HCT116 (cell line): ENCODE measurements at regions not wholly inside any gene's neighbourhood (a gene's known extent, or its start where the extent isn't known, plus 50 kb on each side); places are given as distances from the start of the nearest gene placed in this dataset.

Experiments
- ATAC-seq: fragments of 200-7000 bp; cut with Tn5 transposase; 2 replicates; pipeline ENCODE4 v1.9.1; 2020; ENCODE audit warnings: mild to moderate bottlenecking, moderate library complexity
- BruUV-seq: library from RNA; stranded (reverse); fragments of 400-500 nt; replicated peaks from 2 replicates; lab custom pipeline; 2021; lab: Mats Ljungman, UMichigan
- CTCF ChIA-PET: fragments of 300-600 bp; sonication (Branson Sonifier 250); formaldehyde crosslinking; loops from one replicate; lab custom pipeline; 2021; ENCODE audit warnings: antibody characterized with exemption; lab: Charles Lee
- POLR2A ChIA-PET: fragments of 300-600, 350-600 bp; sonication (Branson Sonifier 250); formaldehyde crosslinking; loops from one replicate; lab custom pipeline; 2021; ENCODE audit warnings: antibody characterized with exemption; lab: Charles Lee
- RAD21 ChIA-PET, 2 experiments: fragments of 300-600 bp; sonication (Branson Sonifier 250); formaldehyde crosslinking; loops; one replicate each; lab custom pipeline; 2023; ENCODE audit warnings: low total read pairs in 2 of 2; ENCODE audit not compliant: uncharacterized antibody in 2 of 2, unreplicated experiment in 2 of 2, low non-redundant PET in 1 of 2; lab: Charles Lee
- DNase-seq: peaks from one replicate; pipeline ENCODE4 v3.0.0-alpha.2; 2010; ENCODE audit warnings: low read depth, low spot score
- H2AFZ ChIP-seq: fragments of 200-600 bp; shearing (Covaris generic), sonication (generic); 2 replicates; pipeline ENCODE4 v1.6.1; 2017; ENCODE audit warnings: low read depth, mixed run types, mixed read lengths, antibody characterized with exemption, low read length; ENCODE audit not compliant: poor library complexity, severe bottlenecking
- H3K27ac ChIP-seq: 2 replicates; pipeline ENCODE4 v1.5.1; 2012; ENCODE audit warnings: low read depth, low read length
- H3K27me3 ChIP-seq: fragments of 200-600 bp; sonication (generic); 2 replicates; pipeline ENCODE4 v1.6.1; 2016; ENCODE audit warnings: mixed run types, low read length, mixed read lengths; ENCODE audit not compliant: insufficient read depth
- H3K36me3 ChIP-seq, 2 experiments: fragments of 200-500 bp in 1 of 2; fragments of 200-600 bp in 1 of 2; sonication (Bioruptor generic) in 1 of 2; sonication (generic) in 1 of 2; 2 replicates each; pipeline versions ENCODE4 v1.5.1 to v1.6.1; 2014 to 2016; ENCODE audit warnings: low read length in 2 of 2, inconsistent platforms in 1 of 2, mixed read lengths in 1 of 2, mixed run types in 1 of 2; ENCODE audit not compliant: insufficient read depth in 2 of 2, control insufficient read depth in 1 of 2
- H3K4me1 ChIP-seq, 2 experiments: fragments of 200-600 bp in 1 of 2; sonication (generic) in 1 of 2; 2 replicates each; pipeline versions ENCODE4 v1.5.1 to v1.6.1; 2012 to 2017; ENCODE audit warnings: low read length in 2 of 2, inconsistent platforms in 1 of 2, mild to moderate bottlenecking in 1 of 2, mixed read lengths in 1 of 2, mixed run types in 1 of 2, moderate library complexity in 1 of 2; ENCODE audit not compliant: insufficient read depth in 2 of 2, control insufficient read depth in 1 of 2
- H3K4me2 ChIP-seq: fragments of 200-600 bp; sonication (generic); 2 replicates; pipeline ENCODE4 v1.6.1; 2017; ENCODE audit warnings: mixed run types, low read length, mixed read lengths
- H3K4me3 ChIP-seq, 2 experiments: fragments of 200-600 bp in 1 of 2; sonication (generic) in 1 of 2; replicated peaks in 1 of 2; 2 replicates each; pipeline ENCODE4 v1.5.1; 2011 to 2016; ENCODE audit warnings: low read length in 2 of 2, control low read depth in 1 of 2, low read depth in 1 of 2, mild to moderate bottlenecking in 1 of 2, mixed read lengths in 1 of 2, mixed run types in 1 of 2
- H3K79me2 ChIP-seq: fragments of 200-600 bp; sonication (generic); 2 replicates; pipeline ENCODE4 v1.6.1; 2017; ENCODE audit warnings: mild to moderate bottlenecking, mixed run types, low read length, moderate library complexity, mixed read lengths; ENCODE audit not compliant: insufficient read depth
- H3K9ac ChIP-seq: fragments of 200-600 bp; sonication (generic); 2 replicates; pipeline ENCODE4 v1.6.1; 2016; ENCODE audit warnings: low read length, mixed read lengths
- H3K9me2 ChIP-seq: fragments of 200-600 bp; sonication (generic), shearing (Covaris generic); 2 replicates; pipeline ENCODE4 v1.6.1; 2017; ENCODE audit warnings: mixed run types, mild to moderate bottlenecking, moderate library complexity; ENCODE audit not compliant: insufficient read depth
- H3K9me3 ChIP-seq, 2 experiments: fragments of 200-500 bp in 1 of 2; fragments of 200-600 bp in 1 of 2; sonication (Bioruptor generic) in 1 of 2; sonication (generic) in 1 of 2; 2 replicates each; pipeline ENCODE4 v1.6.1; 2014 to 2017; ENCODE audit warnings: low read length in 2 of 2, mixed read lengths in 2 of 2, inconsistent platforms in 1 of 2, low read depth in 1 of 2, mild to moderate bottlenecking in 1 of 2, mixed run types in 1 of 2, moderate library complexity in 1 of 2; ENCODE audit not compliant: control insufficient read depth in 1 of 2, insufficient read depth in 1 of 2
- H4K20me1 ChIP-seq: fragments of 200-600 bp; sonication (generic), shearing (Covaris generic); 2 replicates; pipeline ENCODE4 v1.6.1; 2017; ENCODE audit warnings: mixed run types, mild to moderate bottlenecking, moderate library complexity; ENCODE audit not compliant: insufficient read depth
- CEBPB ChIP-seq: IDR thresholded peaks from 2 replicates; pipeline ENCODE4 v1.6.1; 2012; ENCODE audit warnings: low read depth
- EGR1 ChIP-seq: IDR thresholded peaks from 2 replicates; pipeline ENCODE4 v1.6.1; 2012; ENCODE audit warnings: low read depth
- ELF1 ChIP-seq: IDR thresholded peaks from 2 replicates; pipeline ENCODE4 v1.6.1; 2012; ENCODE audit warnings: low read depth, borderline replicate concordance
- EZH2phosphoT487 ChIP-seq: fragments of 200-600 bp; IDR thresholded peaks from 2 replicates; pipeline ENCODE4 v1.6.1; 2018; ENCODE audit warnings: antibody characterized with exemption, borderline replicate concordance
- JUND ChIP-seq: IDR thresholded peaks from 2 replicates; pipeline ENCODE4 v1.6.1; 2012
- POLR2A ChIP-seq: IDR thresholded peaks from 2 replicates; pipeline ENCODE4 v1.7.0; 2011; ENCODE audit warnings: borderline replicate concordance; ENCODE audit not compliant: insufficient read depth, insufficient read length; ENCODE audit errors: extremely low read depth
- POLR2AphosphoS5 ChIP-seq: IDR thresholded peaks from 2 replicates; pipeline ENCODE4 v1.6.1; 2011; ENCODE audit warnings: mild to moderate bottlenecking, low read depth, low read length, moderate library complexity
- SIN3A ChIP-seq: IDR thresholded peaks from 2 replicates; pipeline ENCODE4 v1.6.1; 2012; ENCODE audit warnings: low read depth
- SRF ChIP-seq: IDR thresholded peaks from 2 replicates; pipeline ENCODE4 v1.6.1; 2012; ENCODE audit warnings: low read depth
- YY1 ChIP-seq: IDR thresholded peaks from 2 replicates; pipeline ENCODE4 v1.6.1; 2011; ENCODE audit warnings: low read length, low read depth, moderate library complexity, mild to moderate bottlenecking; ENCODE audit not compliant: insufficient replicate concordance; ENCODE audit errors: extremely low read depth
- intact Hi-C: fragments of 100-400 bp; cut with micrococcal nuclease; formaldehyde crosslinking; loops from 2 replicates; pipeline ENCODE4 v1.10.0; 2022
- TF ChIP-seq, protein P1 (sequence below), 3 experiments: fragments of 200-600 bp in 1 of 3; sonication (generic) in 1 of 3; IDR thresholded peaks in 2 of 3; conservative IDR thresholded peaks in 1 of 3; 2 replicates each; pipeline ENCODE4 v1.5.1; 2012 to 2017; ENCODE audit warnings: low read depth in 2 of 3, low read length in 2 of 3, antibody characterized with exemption in 1 of 3, borderline replicate concordance in 1 of 3, control low read depth in 1 of 3, mild to moderate bottlenecking in 1 of 3, mixed read lengths in 1 of 3, mixed run types in 1 of 3, moderate library complexity in 1 of 3; ENCODE audit not compliant: insufficient read depth in 1 of 3

GRCh38 chrX:16433021-16433420, 216.9 kb upstream of the S100G start:
- intact Hi-C loops, result loop anchor here (10.0 kb wide), 2 partner anchors 498 to 578 kb away; partner anchors contain the start of gene AP1S2

GRCh38 chrX:16435399-16435986, 214.5 kb upstream of the S100G start:
- Histone ChIP-seq H3K4me3 (no peak overlapping the region), H3K79me2 (no peaks in the 10 kb centered on the region), H3K36me3 (no peaks in the 10 kb centered on the region), H3K9me3 (no peaks in the 10 kb centered on the region), H3K4me2 (no peak overlapping the region), H3K9ac (no peak overlapping the region), H3K27me3 (no peaks in the 10 kb centered on the region), H3K9me2 (no peaks in the 10 kb centered on the region), H2AFZ (no peak overlapping the region), H4K20me1 (no peaks in the 10 kb centered on the region), H3K4me1 (peaks cover 0 to 4% of the 10 kb centered on the region in 2 experiments; a peak in 2 of 4 replicates), H3K27ac (no peak overlapping the region)
- DNase-seq (no peak), ATAC-seq (no peak)
- ChIA-PET CTCF (interaction anchor here (1.6 kb wide), 1 partner anchor 505 kb away, joined by 4 read pairs; no protein-coding TSS in a partner anchor), POLR2A (no interaction called here), RAD21 (no interaction called here)
- intact Hi-C loops, result loop anchor here (5.0 to 10.0 kb wide), 3 partner anchors 237 to 581 kb away; partner anchors contain the start of gene AP1S2
- no TSS peak for BruUV-seq
- TF ChIP-seq POLR2A, result no peak
- no peak for TF ChIP-seq EZH2phosphoT487
- TF ChIP-seq SRF, result no peak
- TF ChIP-seq JUND, result no peak
- TF ChIP-seq, protein P1, sequence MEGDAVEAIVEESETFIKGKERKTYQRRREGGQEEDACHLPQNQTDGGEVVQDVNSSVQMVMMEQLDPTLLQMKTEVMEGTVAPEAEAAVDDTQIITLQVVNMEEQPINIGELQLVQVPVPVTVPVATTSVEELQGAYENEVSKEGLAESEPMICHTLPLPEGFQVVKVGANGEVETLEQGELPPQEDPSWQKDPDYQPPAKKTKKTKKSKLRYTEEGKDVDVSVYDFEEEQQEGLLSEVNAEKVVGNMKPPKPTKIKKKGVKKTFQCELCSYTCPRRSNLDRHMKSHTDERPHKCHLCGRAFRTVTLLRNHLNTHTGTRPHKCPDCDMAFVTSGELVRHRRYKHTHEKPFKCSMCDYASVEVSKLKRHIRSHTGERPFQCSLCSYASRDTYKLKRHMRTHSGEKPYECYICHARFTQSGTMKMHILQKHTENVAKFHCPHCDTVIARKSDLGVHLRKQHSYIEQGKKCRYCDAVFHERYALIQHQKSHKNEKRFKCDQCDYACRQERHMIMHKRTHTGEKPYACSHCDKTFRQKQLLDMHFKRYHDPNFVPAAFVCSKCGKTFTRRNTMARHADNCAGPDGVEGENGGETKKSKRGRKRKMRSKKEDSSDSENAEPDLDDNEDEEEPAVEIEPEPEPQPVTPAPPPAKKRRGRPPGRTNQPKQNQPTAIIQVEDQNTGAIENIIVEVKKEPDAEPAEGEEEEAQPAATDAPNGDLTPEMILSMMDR (IDR thresholded peaks at IDR 0.05 in 2 of 3, conservative IDR thresholded peaks at IDR 0.05 in 1 of 3; ENCODE audit: borderline replicate concordance in 1 of 3, insufficient read depth in 1 of 3, low read depth in 2 of 3, low read length in 2 of 3), result no peak

More at GRCh38 chrX:16433021-16433420, 216.9 kb upstream of the S100G start:
- ATAC-seq, result no peak
- Histone ChIP-seq H3K79me2 (no peaks in the 10 kb centered on the region), H3K4me3 (no peak overlapping the region), H3K27me3 (no peaks in the 10 kb centered on the region), H3K9ac (no peak overlapping the region), H3K9me3 (no peaks in the 10 kb centered on the region), H4K20me1 (no peaks in the 10 kb centered on the region)
- CTCF ChIA-PET, result no interaction called here
- TF ChIP-seq SIN3A, result no peak
- TF ChIP-seq YY1, result no peak
- no peak for TF ChIP-seq ELF1
- TF ChIP-seq CEBPB, result no peak
- TF ChIP-seq, protein P1 (IDR thresholded peaks at IDR 0.05 in 2 of 3, conservative IDR thresholded peaks at IDR 0.05 in 1 of 3; ENCODE audit: borderline replicate concordance in 1 of 3, insufficient read depth in 1 of 3, low read depth in 2 of 3, low read length in 2 of 3), result no peak
- no peak for TF ChIP-seq SRF
- no peak for TF ChIP-seq EGR1
- no peak for TF ChIP-seq POLR2AphosphoS5
- TF ChIP-seq, all 23 proteins: peak for 0
- Histone ChIP-seq H3K36me3 (no peaks in the 10 kb centered on the region), H3K4me1 (peaks cover 0 to 4% of the 10 kb centered on the region in 2 experiments; a peak in 2 of 4 replicates), H2AFZ (no peak overlapping the region), H3K4me2 (no peak overlapping the region), H3K9me2 (no peaks in the 10 kb centered on the region), H3K27ac (no peak overlapping the region)
- BruUV-seq, result no TSS peak
- RAD21 ChIA-PET, result no interaction called here
- DNase-seq, result no peak
- POLR2A ChIA-PET, result no interaction called here
